IPS-NIHi7 (cell line): ENCODE measurements at regions not wholly inside any gene's neighbourhood (a gene's known extent, or its start where the extent isn't known, plus 50 kb on each side); places are given as distances from the start of the nearest gene placed in this dataset.
"Not testable (repeated sequence)": the region's sequence is repeated elsewhere in the genome, so short reads cannot be mapped to it uniquely, and the experiment has no call there.

Experiments used
- DNase-seq: peaks from one replicate; pipeline ENCODE4 v3.0.0; 2012; ENCODE audit warnings: mixed read lengths; ENCODE audit errors: extremely low spot score

DNA sequence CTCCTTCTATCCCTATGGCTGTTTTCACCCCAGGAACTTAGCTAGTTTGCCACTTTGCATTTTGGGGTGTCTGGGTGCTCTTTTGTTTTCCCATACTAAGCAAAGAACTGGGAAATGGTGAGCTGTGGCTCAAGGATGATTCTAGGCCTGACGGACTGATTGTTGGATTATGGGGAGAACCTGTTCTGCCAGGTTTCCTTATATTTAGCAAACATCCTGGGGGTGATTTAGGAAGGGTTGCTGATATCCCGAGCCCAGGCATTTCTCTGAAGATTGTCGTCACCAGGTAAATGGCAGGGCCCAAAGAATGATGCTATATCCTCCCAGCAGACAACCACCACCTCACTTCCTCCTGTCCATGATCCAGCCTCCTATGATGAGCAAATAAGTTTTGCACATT, 72.1 kb upstream of the GRB10 start:
- DNase-seq: no peak

DNA sequence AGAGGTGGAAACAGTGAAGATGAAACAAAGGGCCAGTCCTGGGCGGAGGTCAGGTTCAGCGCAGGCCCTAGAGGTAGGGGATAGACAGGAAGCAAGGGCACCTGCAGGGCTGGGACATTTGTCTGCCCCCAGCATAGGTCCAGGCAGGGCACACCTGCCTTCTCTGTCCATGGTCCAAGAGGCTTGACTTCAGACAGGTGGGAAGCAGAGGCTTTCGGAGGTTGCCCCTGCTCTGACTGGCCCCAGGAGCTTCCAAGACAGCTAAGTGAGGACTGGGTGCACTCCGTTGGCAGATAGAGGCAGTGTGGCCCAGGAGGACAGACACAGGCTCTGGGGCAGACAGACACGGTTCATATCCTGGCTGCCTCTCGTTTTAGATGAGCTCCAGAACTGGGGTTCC, 71.6 kb upstream of the GRB10 start:
- no peak for DNase-seq

DNA sequence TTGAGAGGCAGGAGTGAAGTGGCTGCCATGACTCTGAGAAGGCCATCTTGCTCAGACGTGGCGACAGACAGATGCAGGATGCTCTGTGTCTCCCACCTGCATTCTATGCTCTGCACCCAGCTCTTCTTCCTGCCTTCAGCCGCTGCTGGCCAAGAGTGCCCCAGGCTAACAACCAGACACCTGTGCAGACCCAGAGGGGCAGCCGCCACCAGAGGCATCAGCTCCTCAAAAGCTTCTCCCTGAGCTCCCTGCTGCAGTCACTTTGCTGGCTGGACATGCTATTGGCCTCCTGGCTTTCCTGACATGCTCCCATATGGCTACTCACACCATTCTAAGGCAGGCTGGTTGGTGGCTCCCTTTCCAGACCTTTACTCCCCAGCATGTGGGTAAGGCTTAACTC, 70.6 kb upstream of the GRB10 start:
- no peak for DNase-seq

DNA sequence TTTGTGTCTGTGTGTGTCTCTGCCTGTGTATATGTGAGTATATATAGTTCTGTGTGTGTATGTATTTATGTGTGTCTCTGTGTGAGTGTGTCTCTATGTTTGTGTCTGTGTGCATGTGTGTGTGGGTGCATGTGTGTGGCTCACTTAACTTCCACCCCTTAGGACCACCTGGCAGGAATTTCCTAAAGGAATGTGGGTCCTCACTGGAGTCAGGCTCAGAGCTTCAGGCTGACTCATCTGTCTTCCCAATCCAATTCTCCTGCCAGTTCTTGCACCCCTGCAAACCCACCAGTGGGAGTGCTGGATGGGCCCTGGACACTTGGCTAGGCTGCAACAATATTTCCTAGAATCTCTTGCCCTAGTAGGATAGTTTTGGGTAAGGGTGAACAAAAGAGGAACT, 70.2 kb upstream of the GRB10 start:
- no peak for DNase-seq

DNA sequence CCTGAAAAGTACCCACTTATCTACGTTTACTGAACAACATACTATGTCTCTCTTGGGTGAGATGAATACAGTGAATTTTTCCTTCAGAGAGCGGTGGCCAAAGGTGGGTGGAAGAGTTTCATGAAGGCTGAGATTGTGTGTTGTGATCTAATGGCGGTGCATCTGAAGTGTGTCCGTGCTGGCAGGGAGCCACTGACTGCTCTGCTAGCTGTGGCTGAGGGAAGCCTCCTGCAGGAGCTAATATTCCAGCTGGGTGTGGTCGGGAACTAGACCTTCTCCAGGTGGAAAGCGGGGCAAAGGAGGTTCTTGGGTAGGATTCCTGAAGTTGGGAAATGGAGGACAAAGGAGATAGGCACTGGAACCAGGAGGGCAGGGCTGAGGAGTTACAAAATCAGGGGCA, 69.2 kb upstream of the GRB10 start:
- no peak for DNase-seq

DNA sequence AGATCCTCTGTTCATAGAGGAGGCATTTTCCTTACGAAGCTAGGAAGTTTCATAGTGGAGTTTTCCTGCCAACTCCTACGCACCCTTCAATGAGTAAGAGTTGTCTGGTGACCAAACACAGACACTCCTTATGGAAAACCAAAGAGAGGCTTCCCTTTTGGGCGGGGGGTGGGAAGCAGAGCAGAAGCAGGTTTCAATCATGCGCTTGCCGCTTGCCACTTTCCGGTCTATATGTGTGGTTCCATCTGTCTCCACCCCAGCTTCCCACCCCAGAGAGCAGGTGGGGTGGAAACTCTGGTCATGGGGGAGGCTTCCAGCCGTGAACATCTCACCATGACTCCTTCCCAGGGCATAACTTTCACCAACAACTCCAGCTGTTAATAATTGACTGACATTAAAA, 68.8 kb upstream of the GRB10 start:
- DNase-seq: no peak

DNA sequence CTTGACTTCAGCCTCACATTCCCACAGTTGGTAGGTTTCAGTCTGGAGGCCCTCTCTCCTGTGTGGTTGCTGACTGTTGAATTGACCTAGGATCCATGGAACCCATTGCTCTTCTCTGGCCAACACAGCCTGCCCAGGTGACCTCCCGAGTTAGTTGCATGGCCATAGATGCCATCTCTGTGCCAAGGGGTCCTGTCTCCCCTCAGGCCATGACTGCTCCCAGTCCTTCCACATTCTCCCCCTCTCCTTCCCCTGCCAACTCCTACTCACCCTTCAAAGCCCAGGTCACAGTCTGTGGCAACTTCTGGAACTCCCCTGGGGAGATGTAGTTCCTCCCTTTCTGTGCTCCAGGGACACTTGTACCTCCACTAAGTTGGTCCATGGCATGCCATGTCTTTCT, 67.3 kb upstream of the GRB10 start:
- no peak for DNase-seq

DNA sequence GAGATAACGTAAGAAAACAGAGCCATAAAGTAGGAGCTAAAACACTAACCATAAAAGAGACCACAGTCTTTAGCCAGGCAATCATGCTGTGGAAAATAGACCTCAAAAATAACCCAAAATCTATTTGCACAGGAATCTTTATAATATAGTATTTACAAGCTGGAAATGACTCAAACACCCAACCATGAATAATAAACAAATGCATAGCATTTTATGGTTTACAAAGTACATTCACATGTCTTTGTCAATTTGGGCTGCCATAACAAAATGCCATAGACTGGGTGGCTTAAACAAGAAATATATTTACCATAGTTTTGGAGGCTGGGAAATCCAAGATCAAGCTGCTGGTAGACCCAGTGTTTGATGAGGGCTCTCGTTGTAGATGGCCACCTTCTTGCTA, 65.5 kb upstream of the GRB10 start:
- DNase-seq: no peak

DNA sequence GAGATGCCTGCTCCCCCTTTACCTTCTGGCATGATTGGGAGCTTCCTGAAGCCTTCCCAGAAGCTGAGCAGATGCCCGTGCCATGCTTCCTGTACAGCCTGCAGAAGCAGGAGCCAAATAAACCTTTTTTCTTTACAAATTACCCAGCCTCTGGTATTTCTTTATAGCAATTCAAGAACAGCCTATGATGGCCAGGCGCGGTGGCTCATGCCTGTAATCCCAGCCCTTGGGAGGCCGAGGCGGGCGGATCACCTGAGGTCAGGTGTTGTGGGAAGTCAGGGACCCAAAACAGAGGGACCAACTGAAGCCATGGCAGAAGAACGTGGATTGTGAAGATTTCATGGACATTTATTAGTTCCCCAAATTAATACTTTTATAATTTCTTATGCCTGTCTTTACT, 62.2 kb upstream of the GRB10 start:
- not testable (repeated sequence) for DNase-seq

DNA sequence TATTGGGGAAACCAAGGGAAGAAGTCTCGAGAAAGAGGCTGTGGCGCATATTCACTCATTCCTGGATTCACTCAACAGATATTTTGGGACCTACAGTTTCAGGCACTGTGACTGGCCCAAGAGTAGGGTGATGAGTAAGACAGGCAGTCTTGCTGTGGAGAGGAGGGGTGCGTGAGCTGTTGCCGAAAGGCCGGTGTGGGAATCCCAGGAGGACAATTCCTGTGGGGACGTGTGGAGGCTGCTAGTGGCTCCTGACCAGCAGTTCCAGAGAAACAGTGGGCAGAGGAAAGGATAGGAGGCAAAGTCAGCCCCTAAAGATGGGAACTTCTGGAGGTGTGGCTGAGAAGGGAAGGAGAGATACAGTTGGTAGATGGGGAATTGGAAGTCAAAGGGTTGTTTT, 59.3 kb upstream of the GRB10 start:
- no peak for DNase-seq

DNA sequence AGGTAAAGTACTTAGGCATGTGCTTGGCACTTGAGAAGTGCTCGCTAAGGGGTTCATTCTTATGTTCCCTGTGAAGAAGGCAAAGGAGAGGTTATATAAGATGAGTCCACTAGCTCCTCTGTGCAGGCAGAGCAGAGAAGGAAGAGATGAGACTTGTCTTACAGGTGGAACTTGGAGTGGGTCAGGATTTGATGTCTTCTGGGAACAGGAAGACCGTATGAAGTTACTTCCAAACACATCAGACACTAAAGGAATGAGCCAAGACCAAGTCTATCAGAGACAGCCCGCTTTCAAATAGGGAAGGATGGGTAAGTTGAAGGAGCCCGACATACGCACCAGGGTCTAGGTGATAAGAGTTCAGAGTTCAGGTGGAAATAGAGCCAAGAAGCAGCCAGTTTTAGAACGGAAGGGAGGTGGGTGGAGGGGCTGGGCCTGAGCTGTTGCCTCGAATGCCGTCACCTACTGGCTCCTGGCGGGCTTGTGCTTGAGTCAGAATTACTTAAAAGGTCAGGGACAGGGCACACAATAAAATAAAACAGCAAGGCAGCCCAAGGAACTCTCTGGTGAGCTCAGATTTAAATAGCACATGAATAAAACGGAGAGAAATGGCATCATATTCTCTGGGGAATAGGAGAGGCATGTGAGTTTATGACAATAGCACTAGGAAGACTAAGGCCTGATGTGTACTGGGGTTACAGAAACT, 56.1 kb upstream of the GRB10 start:
- no peak for DNase-seq

DNA sequence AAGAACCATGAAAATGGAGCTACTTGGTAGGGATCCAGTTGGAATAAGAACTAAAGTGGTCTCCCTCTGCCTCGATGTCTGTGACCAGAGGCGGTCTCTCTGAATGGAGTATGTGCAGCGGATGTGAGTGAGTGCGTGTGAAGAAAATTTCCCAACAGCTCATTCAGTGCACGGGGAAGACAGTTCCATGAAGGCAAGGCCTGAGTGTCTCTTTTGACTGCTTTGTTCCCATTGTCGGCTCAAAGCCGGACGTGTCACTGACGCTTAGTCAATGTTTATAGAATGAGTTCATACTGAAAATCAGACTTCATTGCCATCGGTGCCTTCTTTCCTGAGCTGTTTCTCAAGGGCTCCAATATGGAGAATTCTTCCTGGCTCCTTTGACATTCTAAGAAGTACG, 55.3 kb upstream of the GRB10 start:
- DNase-seq: no peak

DNA sequence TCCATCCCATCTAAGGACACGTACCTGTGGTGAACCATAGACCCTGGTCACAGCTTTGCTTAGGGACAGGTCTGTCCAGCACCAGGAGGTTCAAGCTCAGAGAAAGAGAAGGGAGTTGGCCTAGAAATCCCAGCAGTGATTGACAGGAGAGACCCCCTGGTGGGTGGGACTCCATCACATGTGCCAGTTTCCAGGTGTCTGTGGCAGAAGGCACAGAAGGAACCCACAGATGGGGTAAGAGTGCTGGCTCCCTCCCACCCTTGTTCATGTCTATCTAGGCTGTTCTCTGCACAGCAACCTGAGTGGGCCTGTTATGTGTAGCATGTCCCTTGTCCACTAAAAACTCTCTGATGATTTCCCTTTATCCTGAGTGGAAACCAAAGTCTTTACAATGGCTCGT, 54.0 kb upstream of the GRB10 start:
- DNase-seq: no peak

DNA sequence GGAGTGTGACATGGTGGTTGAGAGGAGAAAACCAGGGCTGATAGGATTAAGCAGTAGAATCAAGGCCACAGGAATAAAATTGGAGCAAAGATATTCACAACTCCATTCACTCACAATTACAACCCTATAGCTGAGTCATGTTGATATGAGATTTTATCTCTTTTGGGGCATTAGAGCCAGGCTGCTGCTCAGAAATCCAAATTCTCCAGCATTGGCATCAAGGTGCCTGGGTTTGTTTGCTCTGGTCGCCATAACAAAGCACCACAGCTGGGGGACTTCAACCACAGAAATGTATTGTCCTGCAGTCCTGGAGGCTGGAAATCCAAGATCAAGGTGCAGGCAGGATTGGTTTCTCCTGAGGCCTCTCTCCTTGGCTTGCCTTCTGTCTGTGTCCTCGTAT, 52.5 kb upstream of the GRB10 start:
- DNase-seq: no peak

DNA sequence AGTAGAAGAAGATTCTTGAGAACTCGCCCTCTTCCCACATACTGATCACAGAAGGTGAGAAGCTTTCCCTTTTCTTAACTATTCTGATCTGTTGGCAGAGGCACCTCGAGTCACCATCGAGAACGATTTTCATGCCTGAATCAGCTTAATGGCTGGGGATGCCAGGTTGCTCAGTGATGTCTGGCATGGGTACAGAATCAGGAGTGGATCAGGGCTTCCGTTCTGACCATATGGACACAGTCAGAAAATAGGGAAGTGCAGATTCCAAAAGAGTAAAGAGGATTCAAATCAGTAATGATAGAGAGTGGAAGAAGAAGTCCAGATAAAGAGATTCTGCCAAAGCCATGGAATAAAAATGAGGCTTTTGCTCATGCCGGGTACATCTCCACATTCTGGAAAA, 52.0 kb upstream of the GRB10 start:
- no peak for DNase-seq

DNA sequence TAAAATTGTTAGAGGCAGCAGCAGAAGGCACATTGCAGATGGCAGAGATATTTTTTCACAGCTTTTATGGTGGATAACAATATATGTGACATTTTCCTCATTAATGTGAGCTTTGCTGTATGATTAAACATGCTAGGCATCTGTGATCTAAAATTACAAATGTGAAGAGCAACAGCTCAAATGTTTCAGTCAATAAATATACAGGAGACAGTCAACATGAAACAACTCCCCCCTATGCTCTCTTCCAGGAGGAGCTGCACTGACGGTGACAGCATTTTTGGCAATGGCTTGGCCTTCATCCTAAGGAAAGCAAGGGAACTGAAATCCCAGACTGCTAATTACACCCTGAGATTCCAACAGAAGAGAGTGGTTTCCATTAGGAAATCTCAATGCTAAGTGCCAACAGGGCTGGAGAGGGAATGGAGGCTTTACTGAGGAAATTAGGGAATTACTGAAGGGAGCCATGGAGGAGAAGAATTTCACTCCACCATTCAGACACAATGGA, 51.4 kb upstream of the GRB10 start:
- no peak for DNase-seq

DNA sequence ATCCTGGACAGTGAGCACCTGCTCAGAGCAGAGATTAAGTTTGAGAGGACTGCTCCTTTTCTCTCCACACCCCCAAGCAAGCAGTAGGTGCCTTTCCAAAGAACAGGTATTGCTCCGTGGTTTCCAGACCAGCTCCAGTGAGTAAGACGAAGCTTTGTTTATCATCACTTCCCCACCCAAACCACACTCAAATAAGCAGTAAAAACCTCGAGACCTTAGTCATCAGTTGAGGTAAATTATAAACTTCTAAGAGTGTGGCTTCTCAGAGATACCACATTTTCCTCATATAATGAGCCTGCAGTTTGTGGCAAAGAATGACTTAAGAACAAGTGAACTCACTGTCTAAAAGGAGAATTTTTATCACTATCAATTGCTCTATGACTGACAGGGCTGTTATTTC, 50.0 kb upstream of the GRB10 start:
- DNase-seq: no peak
